ENCODE measurements at regions not wholly inside any gene's neighbourhood (a gene's known extent, or its start where the extent isn't known, plus 50 kb on each side); places are given as distances from the start of the nearest gene placed in this dataset.

GRCh38 chr13:78404846-78405360, 198.4 kb downstream of the POU4F1 start:
- no peak overlapping the region for H3K27ac ChIP-seq (ENCODE audit: poor library complexity, severe bottlenecking)
- H3K36me3 ChIP-seq (ENCODE audit: low read depth) = no peaks in the 10 kb centered on the region
- H3K27me3 ChIP-seq (ENCODE audit: insufficient read depth, poor library complexity, severe bottlenecking) = peaks cover 4% of the 10 kb centered on the region
- no peak for ATAC-seq (ENCODE audit: low read depth)
- no peak for TF ChIP-seq CTCF (IDR thresholded peaks at IDR 0.05; ENCODE audit: poor library complexity, severe bottlenecking)
- no peak overlapping the region for H3K4me3 ChIP-seq (ENCODE audit: severe bottlenecking)
- no peaks in the 10 kb centered on the region for H3K9me3 ChIP-seq (ENCODE audit: severe bottlenecking)
- no peak for DNase-seq (ENCODE audit: low spot score)
- H3K4me1 ChIP-seq (ENCODE audit: insufficient read depth, poor library complexity, severe bottlenecking) = no peaks in the 10 kb centered on the region

- Histone ChIP-seq H3K9me3 (ENCODE audit: severe bottlenecking) (no peaks in the 10 kb centered on the region), H3K27me3 (ENCODE audit: insufficient read depth, poor library complexity, severe bottlenecking) (peaks cover 2% of the 10 kb centered on the region), H3K27ac (ENCODE audit: poor library complexity, severe bottlenecking) (no peak overlapping the region), H3K36me3 (ENCODE audit: low read depth) (no peaks in the 10 kb centered on the region), H3K4me3 (ENCODE audit: severe bottlenecking) (no peak overlapping the region), H3K4me1 (ENCODE audit: insufficient read depth, poor library complexity, severe bottlenecking) (no peaks in the 10 kb centered on the region)
- ATAC-seq (ENCODE audit: low read depth) (no peak), DNase-seq (ENCODE audit: low spot score) (no peak)
- TF ChIP-seq CTCF (IDR thresholded peaks at IDR 0.05; ENCODE audit: poor library complexity, severe bottlenecking) = no peak
Measured at GRCh38 chr13:78402708-78403400, 200.5 kb downstream of the POU4F1 start.

- H3K4me1 ChIP-seq (ENCODE audit: insufficient read depth, poor library complexity, severe bottlenecking) = no peaks in the 10 kb centered on the region
- H3K27me3 ChIP-seq (ENCODE audit: insufficient read depth, poor library complexity, severe bottlenecking) = no peaks in the 10 kb centered on the region
- H3K4me3 ChIP-seq (ENCODE audit: severe bottlenecking) = no peak overlapping the region
- no peaks in the 10 kb centered on the region for H3K36me3 ChIP-seq (ENCODE audit: low read depth)
- no peaks in the 10 kb centered on the region for H3K9me3 ChIP-seq (ENCODE audit: severe bottlenecking)
- H3K27ac ChIP-seq (ENCODE audit: poor library complexity, severe bottlenecking) = no peak overlapping the region
- ATAC-seq (ENCODE audit: low read depth) = no peak
- DNase-seq (ENCODE audit: low spot score) = no peak
- no peak for TF ChIP-seq CTCF (IDR thresholded peaks at IDR 0.05; ENCODE audit: poor library complexity, severe bottlenecking)
Measured at GRCh38 chr13:78401873-78402707, 201.3 kb downstream of the POU4F1 start.

- no peaks in the 10 kb centered on the region for H3K9me3 ChIP-seq (ENCODE audit: severe bottlenecking)
- H3K27ac ChIP-seq (ENCODE audit: poor library complexity, severe bottlenecking) = no peak overlapping the region
- no peaks in the 10 kb centered on the region for H3K4me1 ChIP-seq (ENCODE audit: insufficient read depth, poor library complexity, severe bottlenecking)
- H3K4me3 ChIP-seq (ENCODE audit: severe bottlenecking) = no peak overlapping the region
- ATAC-seq (ENCODE audit: low read depth) = no peak
- TF ChIP-seq CTCF (IDR thresholded peaks at IDR 0.05; ENCODE audit: poor library complexity, severe bottlenecking) = no peak
- DNase-seq (ENCODE audit: low spot score) = no peak
- H3K36me3 ChIP-seq (ENCODE audit: low read depth) = no peaks in the 10 kb centered on the region
- H3K27me3 ChIP-seq (ENCODE audit: insufficient read depth, poor library complexity, severe bottlenecking) = no peaks in the 10 kb centered on the region
Measured at GRCh38 chr13:78398743-78399410, 204.5 kb downstream of the POU4F1 start.

Measured in RWPE2 (cell line).